VCaP (cell line): ENCODE measurements at regions not wholly inside any gene's neighbourhood (a gene's known extent, or its start where the extent isn't known, plus 50 kb on each side); places are given as distances from the start of the nearest gene placed in this dataset.

Source experiments
- H3K27ac ChIP-seq: fragments of 450-650 bp; 2 replicates; pipeline ENCODE4 v1.5.1; 2017
- CTCF ChIP-seq: fragments of 450-650 bp; conservative IDR thresholded peaks from 2 replicates; pipeline ENCODE4 v1.5.1; 2017; ENCODE audit warnings: mild to moderate bottlenecking, moderate library complexity

GRCh38 chr14:56400109-56400825 lies 179.3 kb upstream of the TMEM260 start:
- no peak for TF ChIP-seq CTCF

GRCh38 chr14:56412468-56413434 lies 166.8 kb upstream of the TMEM260 start:
- no peak overlapping the region for H3K27ac ChIP-seq
- TF ChIP-seq CTCF = no peak

More at GRCh38 chr14:56400109-56400825, 179.3 kb upstream of the TMEM260 start:
- peak overlapping the region; percentile 15; the same call in 1 of the 2 replicates for H3K27ac ChIP-seq

GRCh38 chr14:56413721-56414120 lies 165.9 kb upstream of the TMEM260 start:
- H3K27ac ChIP-seq = no peak overlapping the region
- TF ChIP-seq CTCF = no peak

- H3K27ac ChIP-seq = no peak overlapping the region
- no peak for TF ChIP-seq CTCF
Measured at GRCh38 chr14:56414236-56414635, 165.4 kb upstream of the TMEM260 start.

GRCh38 chr14:56416213-56416612 lies 163.4 kb upstream of the TMEM260 start:
- TF ChIP-seq CTCF = no peak
- no peak overlapping the region for H3K27ac ChIP-seq

GRCh38 chr14:56417173-56417572 lies 162.4 kb upstream of the TMEM260 start:
- no peak overlapping the region for H3K27ac ChIP-seq
- no peak for TF ChIP-seq CTCF

- H3K27ac ChIP-seq = no peak overlapping the region
- no peak for TF ChIP-seq CTCF
Measured at GRCh38 chr14:56419750-56420149, 159.8 kb upstream of the TMEM260 start.
